IPS-18a (cell line): ENCODE measurements at regions not wholly inside any gene's neighbourhood (a gene's known extent, or its start where the extent isn't known, plus 50 kb on each side); places are given as distances from the start of the nearest gene placed in this dataset.

Source experiments
- H3K27ac ChIP-seq: one replicate; pipeline ENCODE4 v1.5.1; 2013; ENCODE audit warnings: low read length
- H3K27me3 ChIP-seq: one replicate; pipeline ENCODE4 v1.6.1; 2013; ENCODE audit warnings: mild to moderate bottlenecking, low read length; ENCODE audit not compliant: control insufficient read depth, insufficient read depth
- H3K36me3 ChIP-seq: one replicate; pipeline ENCODE4 v1.6.1; 2013; ENCODE audit warnings: low read depth, low read length; ENCODE audit not compliant: control insufficient read depth
- H3K4me1 ChIP-seq: one replicate; pipeline ENCODE4 v1.6.1; 2013; ENCODE audit warnings: low read depth, low read length; ENCODE audit not compliant: control insufficient read depth
- H3K4me3 ChIP-seq: one replicate; pipeline ENCODE4 v1.5.1; 2013; ENCODE audit warnings: low read length
- H3K9ac ChIP-seq: one replicate; pipeline ENCODE4 v1.6.1; 2013; ENCODE audit warnings: mild to moderate bottlenecking, low read length, moderate library complexity
- H3K9me3 ChIP-seq: one replicate; pipeline ENCODE4 v1.6.1; 2013; ENCODE audit warnings: low read depth, low read length; ENCODE audit not compliant: control insufficient read depth

DNA sequence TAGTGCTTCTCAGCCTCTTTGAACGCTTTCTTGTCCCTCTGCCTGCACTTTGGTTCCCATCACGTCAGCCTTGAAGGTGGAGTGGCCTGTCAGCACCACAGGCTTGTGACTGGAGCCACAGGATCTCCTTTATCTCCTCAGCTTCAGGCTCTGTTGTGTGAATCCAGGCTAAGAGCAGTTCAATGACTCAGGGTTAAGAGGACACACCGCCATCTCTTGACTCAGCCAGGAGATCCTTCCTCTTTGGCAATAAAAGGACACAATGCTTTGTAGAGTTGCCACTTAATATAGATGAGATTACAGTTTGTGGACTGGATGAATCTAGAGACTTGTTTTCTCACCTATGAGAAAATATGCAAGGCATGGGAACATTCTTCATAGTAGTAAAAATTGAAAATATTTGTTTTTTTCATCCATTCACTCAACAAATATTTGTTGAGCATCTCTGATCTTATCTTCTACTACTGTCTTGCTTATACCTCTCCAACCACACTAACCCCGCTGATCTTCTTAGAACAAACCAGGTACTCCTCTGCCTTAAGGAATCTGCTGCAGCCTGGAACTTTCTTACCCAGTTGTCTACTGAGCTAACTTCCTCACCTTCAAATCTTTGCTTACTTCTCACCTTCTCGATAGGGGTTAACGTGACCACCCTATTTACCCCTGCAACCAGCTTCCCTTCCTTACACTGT, 62.3 kb downstream of the UCHL1 start:
- H3K27ac ChIP-seq: no peak overlapping the region
- no peaks in the 10 kb centered on the region for H3K27me3 ChIP-seq
- H3K4me1 ChIP-seq: no peaks in the 10 kb centered on the region
- H3K4me3 ChIP-seq: no peak overlapping the region
- no peaks in the 10 kb centered on the region for H3K9me3 ChIP-seq
- no peaks in the 10 kb centered on the region for H3K36me3 ChIP-seq
- H3K9ac ChIP-seq: no peak overlapping the region

DNA sequence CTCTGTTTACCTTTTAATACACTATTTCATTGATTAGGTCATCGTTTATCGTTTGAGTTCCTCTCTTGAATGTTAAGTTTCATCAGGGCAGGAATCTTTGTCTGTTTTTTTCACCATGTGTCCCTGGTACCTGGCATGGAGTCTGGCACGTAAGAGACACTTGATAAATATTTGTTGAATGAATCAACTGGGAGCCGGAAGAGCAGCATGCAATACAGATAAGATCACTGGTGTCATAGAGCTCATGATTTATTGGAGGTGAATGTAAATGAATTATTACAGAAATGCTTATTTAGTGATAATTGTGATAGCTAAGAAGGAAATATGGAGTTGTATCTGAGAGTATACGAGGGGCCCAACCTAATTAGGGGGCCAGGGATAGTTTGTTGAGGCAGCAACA, 62.8 kb downstream of the UCHL1 start:
- Histone ChIP-seq H3K9me3 (no peaks in the 10 kb centered on the region), H3K36me3 (no peaks in the 10 kb centered on the region), H3K4me1 (no peaks in the 10 kb centered on the region), H3K9ac (no peak overlapping the region), H3K4me3 (no peak overlapping the region), H3K27me3 (no peaks in the 10 kb centered on the region), H3K27ac (no peak overlapping the region)

DNA sequence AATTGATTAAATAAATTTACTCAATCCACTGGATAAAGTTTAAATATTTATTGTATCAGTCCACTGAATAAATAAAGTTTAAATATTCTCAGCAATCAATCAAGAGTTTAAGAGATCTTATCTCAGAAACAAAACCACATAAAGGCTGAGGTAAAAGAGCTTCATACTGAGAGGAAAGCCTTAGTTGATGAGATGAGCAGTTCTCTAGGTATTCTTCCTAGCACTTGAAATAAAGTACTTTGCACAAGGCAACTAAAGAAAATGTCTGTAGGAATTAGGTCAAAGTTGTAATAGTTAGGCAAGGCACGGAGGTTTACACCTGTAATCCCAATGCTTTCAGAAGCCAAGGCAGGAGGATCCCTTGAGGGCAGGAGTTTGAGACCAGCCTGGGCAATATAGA, 63.5 kb downstream of the UCHL1 start:
- H3K4me3 ChIP-seq: no peak overlapping the region
- no peak overlapping the region for H3K27ac ChIP-seq
- peaks cover under 1% of the 10 kb centered on the region for H3K4me1 ChIP-seq
- H3K27me3 ChIP-seq: no peaks in the 10 kb centered on the region
- H3K36me3 ChIP-seq: no peaks in the 10 kb centered on the region
- no peak overlapping the region for H3K9ac ChIP-seq
- no peaks in the 10 kb centered on the region for H3K9me3 ChIP-seq

DNA sequence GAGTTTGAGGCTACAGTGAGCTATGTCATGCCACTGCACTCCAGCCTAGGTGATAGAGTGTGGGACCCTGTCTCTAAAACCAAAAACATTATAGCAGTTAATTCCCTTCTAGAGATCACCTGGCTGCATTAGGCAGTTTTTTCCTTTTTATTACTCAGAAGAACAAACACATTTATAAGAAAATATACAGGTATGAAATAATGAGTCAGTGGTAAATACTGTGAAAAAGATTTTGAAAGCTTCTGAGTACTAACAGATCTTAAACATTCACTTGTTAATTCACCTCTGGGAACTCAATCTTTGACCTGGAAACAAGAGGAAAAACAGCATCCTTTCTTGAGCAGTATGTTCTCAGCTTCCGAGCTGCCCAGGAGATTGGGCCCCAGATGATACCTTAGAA, 64.1 kb downstream of the UCHL1 start:
- H3K4me1 ChIP-seq: peaks cover 5% of the 10 kb centered on the region
- H3K36me3 ChIP-seq: no peaks in the 10 kb centered on the region
- no peak overlapping the region for H3K4me3 ChIP-seq
- H3K9me3 ChIP-seq: no peaks in the 10 kb centered on the region
- no peak overlapping the region for H3K9ac ChIP-seq
- H3K27ac ChIP-seq: no peak overlapping the region
- no peaks in the 10 kb centered on the region for H3K27me3 ChIP-seq

DNA sequence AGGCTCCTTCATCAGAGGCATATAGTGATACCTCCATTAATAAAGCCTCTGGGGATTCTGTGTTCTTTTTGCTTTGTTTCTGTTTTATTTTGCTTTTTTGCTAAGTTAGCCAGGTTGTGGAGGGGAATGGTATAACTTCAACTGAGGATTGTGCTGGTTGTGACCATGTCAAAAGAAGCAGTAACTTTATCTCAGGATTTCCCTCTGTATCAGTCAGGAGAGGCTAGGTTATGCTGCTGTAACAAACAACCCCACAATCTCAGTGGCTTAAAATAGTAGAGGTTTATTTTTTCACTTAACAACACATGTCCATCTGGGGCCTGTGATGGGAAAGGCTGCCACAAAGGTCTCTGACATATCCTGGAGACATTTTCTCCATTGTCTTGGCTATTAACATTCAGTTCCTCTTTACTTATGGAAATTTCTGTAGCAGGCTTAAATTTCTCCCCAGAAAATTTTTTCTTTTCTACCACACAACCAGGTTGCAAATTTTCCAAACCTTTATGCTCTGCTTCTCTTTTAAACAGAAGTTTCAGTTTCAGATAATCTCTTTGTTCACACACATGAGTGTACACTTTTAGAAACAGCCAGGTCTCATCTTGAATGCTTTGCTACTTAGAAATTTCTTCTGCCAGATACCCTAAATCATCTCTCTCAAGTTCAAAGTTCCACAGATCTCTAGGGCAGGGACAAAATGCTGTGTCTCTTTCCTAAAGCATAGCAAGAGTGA, 64.7 kb downstream of the UCHL1 start:
- H3K9ac ChIP-seq: no peak overlapping the region
- H3K4me3 ChIP-seq: no peak overlapping the region
- no peak overlapping the region for H3K27ac ChIP-seq
- no peaks in the 10 kb centered on the region for H3K9me3 ChIP-seq
- no peaks in the 10 kb centered on the region for H3K27me3 ChIP-seq
- peaks cover 8% of the 10 kb centered on the region for H3K4me1 ChIP-seq
- H3K36me3 ChIP-seq: no peaks in the 10 kb centered on the region

DNA sequence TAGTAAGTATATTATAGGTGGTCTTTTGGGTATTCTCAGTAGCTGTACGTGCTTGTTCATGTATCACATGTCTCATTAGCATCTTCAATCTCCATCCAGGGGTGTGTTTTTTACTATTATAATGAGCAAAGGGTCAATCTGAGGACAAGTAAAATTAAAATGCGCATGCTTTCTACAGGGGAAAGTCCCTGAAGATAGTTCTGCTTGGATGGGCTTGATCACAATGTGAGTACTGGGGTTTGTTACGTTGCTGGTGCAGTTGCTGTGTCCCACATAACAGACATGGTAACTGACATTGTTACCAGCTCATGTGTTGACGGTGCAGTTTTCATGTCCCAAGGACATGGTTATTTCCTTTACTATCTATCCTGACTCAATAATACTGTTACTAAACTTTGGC, 65.9 kb downstream of the UCHL1 start:
- H3K4me3 ChIP-seq: no peak overlapping the region
- H3K9ac ChIP-seq: no peak overlapping the region
- no peaks in the 10 kb centered on the region for H3K9me3 ChIP-seq
- H3K36me3 ChIP-seq: no peaks in the 10 kb centered on the region
- no peak overlapping the region for H3K27ac ChIP-seq
- H3K4me1 ChIP-seq: peaks cover 13% of the 10 kb centered on the region
- H3K27me3 ChIP-seq: no peaks in the 10 kb centered on the region

DNA sequence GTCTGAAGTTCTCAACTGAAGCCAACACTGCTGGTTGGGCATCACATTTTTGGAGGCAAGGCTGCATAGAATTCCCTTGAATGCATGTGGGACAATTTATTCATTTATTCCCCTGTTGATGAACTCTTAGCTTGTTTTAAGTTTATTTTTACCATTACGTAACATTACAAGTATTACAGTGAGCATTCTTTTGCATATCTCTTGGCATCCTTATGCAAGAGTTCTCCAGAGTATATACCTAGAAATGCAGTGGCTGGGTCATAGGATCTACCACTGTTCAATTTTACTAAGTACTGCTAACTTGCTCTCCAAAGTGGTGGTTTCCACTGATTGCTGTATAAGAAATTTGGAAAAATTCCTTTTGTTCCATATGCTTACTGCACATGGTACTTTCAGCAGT, 66.5 kb downstream of the UCHL1 start:
- Histone ChIP-seq H3K27me3 (no peaks in the 10 kb centered on the region), H3K9me3 (no peaks in the 10 kb centered on the region), H3K4me1 (peaks cover 17% of the 10 kb centered on the region), H3K27ac (no peak overlapping the region), H3K36me3 (no peaks in the 10 kb centered on the region), H3K4me3 (no peak overlapping the region), H3K9ac (no peak overlapping the region)

DNA sequence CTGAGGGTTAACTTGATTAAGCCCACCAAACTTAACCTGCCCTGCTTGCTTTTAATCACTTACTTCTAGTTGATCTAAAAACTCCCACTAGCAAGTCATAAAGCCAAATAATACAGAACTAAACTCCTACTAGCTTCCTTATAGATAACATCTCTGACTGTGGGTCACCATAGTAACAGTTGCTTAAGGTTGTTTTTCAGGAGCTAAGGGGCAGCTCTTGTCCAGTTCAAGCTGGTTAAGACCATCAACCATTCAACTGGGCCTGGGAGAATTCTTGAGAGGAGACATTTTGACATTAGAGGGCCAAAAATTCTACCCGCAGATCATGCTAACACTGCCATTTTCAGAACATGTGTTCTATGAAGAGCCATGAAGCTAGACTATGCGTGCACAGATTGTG, 67.0 kb downstream of the UCHL1 start:
- Histone ChIP-seq H3K9me3 (no peaks in the 10 kb centered on the region), H3K9ac (no peak overlapping the region), H3K27me3 (no peaks in the 10 kb centered on the region), H3K4me3 (no peak overlapping the region), H3K27ac (no peak overlapping the region), H3K4me1 (peaks cover 21% of the 10 kb centered on the region), H3K36me3 (no peaks in the 10 kb centered on the region)

DNA sequence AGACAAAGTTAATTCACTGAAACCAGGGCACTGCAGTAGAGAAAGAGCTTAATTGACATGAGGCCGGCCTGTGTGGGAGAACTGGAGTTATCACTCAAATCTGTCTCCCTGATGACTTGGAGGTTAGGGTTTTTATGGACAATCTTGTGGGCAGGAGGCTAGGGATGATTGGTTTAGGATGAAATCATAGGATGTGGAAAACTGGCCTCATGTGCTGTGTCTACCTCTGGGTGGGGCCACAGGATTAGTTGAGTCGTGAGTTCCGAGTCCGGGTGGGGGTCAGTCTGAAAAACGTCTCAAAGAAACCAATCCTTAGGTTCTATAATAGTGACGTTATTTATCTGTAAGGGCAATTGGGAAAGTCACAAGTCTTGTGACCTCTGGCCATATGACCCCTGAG, 68.1 kb downstream of the UCHL1 start:
- no peaks in the 10 kb centered on the region for H3K9me3 ChIP-seq
- no peaks in the 10 kb centered on the region for H3K27me3 ChIP-seq
- no peaks in the 10 kb centered on the region for H3K36me3 ChIP-seq
- no peak overlapping the region for H3K4me3 ChIP-seq
- H3K4me1 ChIP-seq: peaks cover 21% of the 10 kb centered on the region
- H3K9ac ChIP-seq: no peak overlapping the region
- H3K27ac ChIP-seq: no peak overlapping the region

DNA sequence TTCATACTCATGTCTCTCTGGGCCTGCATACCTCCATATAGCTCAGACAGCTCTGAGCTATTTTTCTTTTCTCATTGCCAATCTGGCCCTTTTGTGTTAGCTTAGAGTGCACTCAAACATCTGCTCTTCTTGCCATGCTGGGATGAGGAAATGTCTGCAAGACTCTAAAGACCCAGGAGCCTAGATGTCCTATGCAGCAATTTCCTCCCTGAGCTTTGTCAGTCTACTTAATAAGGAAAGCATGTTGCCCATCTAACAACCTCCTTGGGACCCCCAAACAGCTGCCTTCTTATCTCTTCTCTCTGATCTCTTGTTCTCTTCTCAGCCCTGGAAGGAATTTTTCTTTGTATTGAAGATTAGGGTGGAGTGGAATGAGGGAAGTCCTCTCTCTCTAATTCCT, 69.2 kb downstream of the UCHL1 start:
- Histone ChIP-seq H3K4me1 (peaks cover 21% of the 10 kb centered on the region), H3K4me3 (no peak overlapping the region), H3K27me3 (no peaks in the 10 kb centered on the region), H3K27ac (no peak overlapping the region), H3K9me3 (no peaks in the 10 kb centered on the region), H3K36me3 (no peaks in the 10 kb centered on the region), H3K9ac (no peak overlapping the region)

DNA sequence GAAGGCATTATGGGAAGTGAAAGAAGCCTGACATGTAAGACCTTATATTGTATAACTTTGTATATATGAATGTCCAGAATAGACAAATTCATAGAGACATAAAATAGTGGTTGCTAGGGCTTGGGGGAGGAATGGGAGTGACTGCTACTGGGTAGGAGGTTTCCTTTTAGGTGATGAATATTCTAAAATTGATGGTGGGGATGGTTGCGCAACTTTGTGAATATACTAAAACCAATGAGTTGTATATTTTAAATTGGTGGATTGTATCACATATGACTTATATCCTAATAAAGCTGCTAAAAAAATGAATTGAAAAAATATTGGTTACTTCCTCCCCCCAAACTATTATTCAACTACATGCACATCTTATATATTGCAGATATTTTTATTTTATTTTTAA, 70.0 kb downstream of the UCHL1 start:
- H3K9me3 ChIP-seq: no peaks in the 10 kb centered on the region
- no peak overlapping the region for H3K9ac ChIP-seq
- H3K27ac ChIP-seq: no peak overlapping the region
- peaks cover 21% of the 10 kb centered on the region for H3K4me1 ChIP-seq
- H3K27me3 ChIP-seq: no peaks in the 10 kb centered on the region
- H3K36me3 ChIP-seq: no peaks in the 10 kb centered on the region
- H3K4me3 ChIP-seq: no peak overlapping the region

DNA sequence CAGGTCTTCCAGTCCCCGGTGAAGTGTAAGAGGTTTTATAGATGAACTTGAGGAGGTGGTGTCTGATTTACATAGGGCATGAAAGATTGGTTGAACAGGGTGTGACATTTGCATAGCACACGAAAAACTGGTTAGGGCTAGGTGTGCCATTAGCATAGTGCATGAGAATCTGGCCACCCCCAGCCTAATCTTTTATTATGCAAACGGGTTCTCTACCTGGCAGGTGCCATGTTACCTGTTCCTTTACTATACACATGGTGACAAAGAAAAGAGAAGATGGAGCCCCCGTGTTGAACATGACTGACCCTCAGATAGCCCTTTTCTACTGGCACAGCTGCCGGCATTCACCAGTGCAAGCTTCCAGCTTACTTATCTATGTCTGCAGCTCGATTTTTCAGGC, 71.0 kb downstream of the UCHL1 start:
- H3K27ac ChIP-seq: no peak overlapping the region
- no peak overlapping the region for H3K4me3 ChIP-seq

More for the DNA sequence above, 71.0 kb downstream of the UCHL1 start:
- Histone ChIP-seq H3K9me3 (no peaks in the 10 kb centered on the region), H3K36me3 (no peaks in the 10 kb centered on the region), H3K4me1 (peaks cover 21% of the 10 kb centered on the region), H3K9ac (no peak overlapping the region), H3K27me3 (no peaks in the 10 kb centered on the region)
